ENCODE measurements at regions not wholly inside any gene's neighbourhood (a gene's known extent, or its start where the extent isn't known, plus 50 kb on each side); places are given as distances from the start of the nearest gene placed in this dataset.

DNA sequence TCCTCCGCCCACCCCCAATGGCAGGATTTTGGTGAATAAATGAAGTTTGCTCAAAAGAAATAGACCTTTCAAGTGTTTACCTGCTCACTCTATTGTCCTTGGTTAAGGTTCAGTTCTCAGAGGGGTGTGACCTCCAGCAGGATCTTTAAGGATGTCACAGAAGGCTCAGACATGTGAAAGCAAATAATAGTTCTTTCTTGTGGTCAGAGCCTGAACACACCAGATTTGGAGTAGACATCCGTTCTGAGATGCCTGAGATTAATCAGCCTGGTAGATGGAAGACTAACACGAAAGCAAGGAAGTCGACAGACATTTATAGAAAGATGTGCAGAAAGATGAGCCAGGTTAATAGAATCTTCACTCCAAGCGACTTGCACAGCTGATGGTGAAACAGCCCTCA is 557.9 kb upstream of the CDH11 start:
- H3K4me3 ChIP-seq (ENCODE audit: control extremely low read depth in 1 of 5, extremely low read depth in 1 of 5, insufficient read depth in 1 of 5, low read depth in 2 of 5, low read length in 4 of 5), result no peak overlapping the region
- Mint-ChIP-seq H3K27ac (no peak overlapping the region), H3K9me3 (ENCODE audit: insufficient read depth) (no peaks in the 10 kb centered on the region), H3K4me1 (no peaks in the 10 kb centered on the region), H3K27me3 (no peaks in the 10 kb centered on the region), H3K4me3 (no peak overlapping the region)
- no peaks in the 10 kb centered on the region for H4K20me1 ChIP-seq (ENCODE audit: control insufficient read depth, insufficient read depth, low read length, poor library complexity, severe bottlenecking)
- CTCF ChIA-PET, result no interaction called here
- H3K9ac ChIP-seq (ENCODE audit: low read length), result no peak overlapping the region
- no peak overlapping the region for H3K4me2 ChIP-seq (replicated peaks; ENCODE audit: low read depth, low read length, poor library complexity, severe bottlenecking)
- no peaks in the 10 kb centered on the region for H3K36me3 ChIP-seq (replicated peaks in 1 of 2; ENCODE audit: control extremely low read depth in 1 of 2, control insufficient read depth in 1 of 2, extremely low read depth in 1 of 2, insufficient read depth in 2 of 2, low read length in 1 of 2)
- no peak overlapping the region for H3K27ac ChIP-seq (ENCODE audit: low read length in 2 of 2)
- POLR2A ChIA-PET, result no interaction called here
- H3K27me3 ChIP-seq (replicated peaks in 1 of 4; ENCODE audit: control extremely low read depth in 1 of 4, control insufficient read depth in 3 of 4, insufficient read depth in 4 of 4, low read length in 3 of 4), result no peaks in the 10 kb centered on the region
- H2AFZ ChIP-seq (ENCODE audit: insufficient read depth, low read depth, low read length, poor library complexity, severe bottlenecking), result no peak overlapping the region
- DNase-seq (no peak), ATAC-seq (ENCODE audit: low read depth) (no peak)
- 62% methylated on average over 3 of the region's 5 CpGs for WGBS (ENCODE audit: insufficient coverage)
- peaks cover 0 to 5% (median 4%) of the 10 kb centered on the region in 3 donors for H3K9me3 ChIP-seq (ENCODE audit: control extremely low read depth in 1 of 3, control insufficient read depth in 2 of 3, insufficient read depth in 1 of 3, low read length in 2 of 3)
- no peaks in the 10 kb centered on the region for H3K79me2 ChIP-seq (ENCODE audit: control insufficient read depth, insufficient read depth, low read length)
- H3K4me1 ChIP-seq (ENCODE audit: control insufficient read depth in 2 of 2, insufficient read depth in 2 of 2, low read length in 2 of 2), result no peaks in the 10 kb centered on the region
- intact Hi-C loops (cut with micrococcal nuclease), result no loop called here
- no peak for TF ChIP-seq EZH2 (IDR thresholded peaks at IDR 0.05; ENCODE audit: borderline replicate concordance, insufficient read depth, low read depth, low read length, poor library complexity, severe bottlenecking)
- TF ChIP-seq, protein P1, sequence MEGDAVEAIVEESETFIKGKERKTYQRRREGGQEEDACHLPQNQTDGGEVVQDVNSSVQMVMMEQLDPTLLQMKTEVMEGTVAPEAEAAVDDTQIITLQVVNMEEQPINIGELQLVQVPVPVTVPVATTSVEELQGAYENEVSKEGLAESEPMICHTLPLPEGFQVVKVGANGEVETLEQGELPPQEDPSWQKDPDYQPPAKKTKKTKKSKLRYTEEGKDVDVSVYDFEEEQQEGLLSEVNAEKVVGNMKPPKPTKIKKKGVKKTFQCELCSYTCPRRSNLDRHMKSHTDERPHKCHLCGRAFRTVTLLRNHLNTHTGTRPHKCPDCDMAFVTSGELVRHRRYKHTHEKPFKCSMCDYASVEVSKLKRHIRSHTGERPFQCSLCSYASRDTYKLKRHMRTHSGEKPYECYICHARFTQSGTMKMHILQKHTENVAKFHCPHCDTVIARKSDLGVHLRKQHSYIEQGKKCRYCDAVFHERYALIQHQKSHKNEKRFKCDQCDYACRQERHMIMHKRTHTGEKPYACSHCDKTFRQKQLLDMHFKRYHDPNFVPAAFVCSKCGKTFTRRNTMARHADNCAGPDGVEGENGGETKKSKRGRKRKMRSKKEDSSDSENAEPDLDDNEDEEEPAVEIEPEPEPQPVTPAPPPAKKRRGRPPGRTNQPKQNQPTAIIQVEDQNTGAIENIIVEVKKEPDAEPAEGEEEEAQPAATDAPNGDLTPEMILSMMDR (IDR thresholded peaks at IDR 0.05), result no peak

DNA sequence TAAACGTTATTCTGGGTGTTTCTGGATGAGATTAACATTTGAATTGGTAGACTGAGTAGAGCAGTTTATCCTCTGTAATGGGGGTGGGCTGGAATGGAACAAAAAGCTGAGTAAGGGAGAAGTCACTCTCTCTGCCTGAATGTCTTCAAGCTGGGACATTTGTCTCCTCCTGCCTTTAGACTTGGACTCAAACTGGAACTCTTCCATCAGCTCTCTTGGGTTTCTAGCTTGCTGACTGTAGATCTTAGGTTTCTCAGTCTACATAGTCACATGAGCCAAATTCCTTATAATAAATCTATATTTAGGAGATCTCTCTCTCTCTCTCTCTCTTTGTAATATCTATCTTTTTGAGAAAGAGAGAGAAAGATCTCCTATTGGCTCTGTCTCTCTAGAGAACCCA is 553.3 kb upstream of the CDH11 start:
- Histone ChIP-seq H3K4me1 (ENCODE audit: control insufficient read depth in 2 of 2, insufficient read depth in 2 of 2, low read length in 2 of 2) (no peaks in the 10 kb centered on the region), H3K27me3 (replicated peaks in 1 of 4; ENCODE audit: control extremely low read depth in 1 of 4, control insufficient read depth in 3 of 4, insufficient read depth in 4 of 4, low read length in 3 of 4) (no peaks in the 10 kb centered on the region), H3K27ac (ENCODE audit: low read length in 2 of 2) (no peak overlapping the region), H3K9me3 (ENCODE audit: control extremely low read depth in 1 of 3, control insufficient read depth in 2 of 3, insufficient read depth in 1 of 3, low read length in 2 of 3) (no peaks in the 10 kb centered on the region), H3K4me2 (replicated peaks; ENCODE audit: low read depth, low read length, poor library complexity, severe bottlenecking) (no peak overlapping the region), H4K20me1 (ENCODE audit: control insufficient read depth, insufficient read depth, low read length, poor library complexity, severe bottlenecking) (no peaks in the 10 kb centered on the region), H3K4me3 (ENCODE audit: control extremely low read depth in 1 of 5, extremely low read depth in 1 of 5, insufficient read depth in 1 of 5, low read depth in 2 of 5, low read length in 4 of 5) (no peak overlapping the region), H3K79me2 (ENCODE audit: control insufficient read depth, insufficient read depth, low read length) (no peaks in the 10 kb centered on the region), H3K9ac (ENCODE audit: low read length) (no peak overlapping the region), H3K36me3 (replicated peaks in 1 of 2; ENCODE audit: control extremely low read depth in 1 of 2, control insufficient read depth in 1 of 2, extremely low read depth in 1 of 2, insufficient read depth in 2 of 2, low read length in 1 of 2) (no peaks in the 10 kb centered on the region), H2AFZ (ENCODE audit: insufficient read depth, low read depth, low read length, poor library complexity, severe bottlenecking) (no peak overlapping the region)
- ChIA-PET CTCF (no interaction called here), POLR2A (no interaction called here)
- 50% methylated on average over 1 of the region's 1 CpG for WGBS (ENCODE audit: insufficient coverage)
- no peak for ATAC-seq (ENCODE audit: low read depth)
- Mint-ChIP-seq H3K9me3 (ENCODE audit: insufficient read depth) (no peaks in the 10 kb centered on the region), H3K27ac (no peak overlapping the region), H3K4me3 (no peak overlapping the region), H3K27me3 (no peaks in the 10 kb centered on the region), H3K4me1 (no peaks in the 10 kb centered on the region)
- intact Hi-C loops (cut with micrococcal nuclease), result no loop called here
- no peak for TF ChIP-seq EZH2 (IDR thresholded peaks at IDR 0.05; ENCODE audit: borderline replicate concordance, insufficient read depth, low read depth, low read length, poor library complexity, severe bottlenecking)
- TF ChIP-seq, protein P1 (IDR thresholded peaks at IDR 0.05), result no peak
- no peak for DNase-seq
